ENCODE measurements at regions not wholly inside any gene's neighbourhood (a gene's known extent, or its start where the extent isn't known, plus 50 kb on each side); places are given as distances from the start of the nearest gene placed in this dataset.

DNA sequence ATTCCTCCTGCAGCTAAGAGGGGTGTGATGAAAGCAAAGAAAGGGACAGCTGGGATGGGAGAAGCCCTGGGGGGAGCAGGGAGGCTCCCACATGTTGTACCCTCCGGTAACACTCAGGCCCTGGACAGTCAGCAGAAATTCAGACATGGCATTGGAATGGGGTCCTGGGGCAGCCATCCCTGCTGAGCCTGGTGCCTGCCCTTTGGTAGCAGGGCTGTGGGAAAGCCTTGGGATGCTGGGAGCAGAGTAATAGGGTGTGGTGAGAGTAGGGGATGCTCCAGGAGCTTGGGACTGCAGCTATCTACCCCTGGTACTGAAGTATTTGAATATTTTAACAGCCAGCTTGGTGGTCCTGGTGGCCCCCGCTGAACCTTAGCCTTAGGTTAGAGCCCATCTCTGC lies 56.8 kb downstream of the FAM241B start:
- TF ChIP-seq CREM (IDR thresholded peaks at IDR 0.05): no peak
- no peak for TF ChIP-seq CREM (CRISPR knock-in tag; IDR thresholded peaks at IDR 0.05)
- no peak for TF ChIP-seq ZNF749 (CRISPR knock-in tag; IDR thresholded peaks at IDR 0.05; ENCODE audit: borderline replicate concordance)
- TF ChIP-seq RBM39 (IDR thresholded peaks at IDR 0.05; ENCODE audit: low read depth, low read length, poor library complexity, severe bottlenecking): no peak
- TF ChIP-seq, protein P1, sequence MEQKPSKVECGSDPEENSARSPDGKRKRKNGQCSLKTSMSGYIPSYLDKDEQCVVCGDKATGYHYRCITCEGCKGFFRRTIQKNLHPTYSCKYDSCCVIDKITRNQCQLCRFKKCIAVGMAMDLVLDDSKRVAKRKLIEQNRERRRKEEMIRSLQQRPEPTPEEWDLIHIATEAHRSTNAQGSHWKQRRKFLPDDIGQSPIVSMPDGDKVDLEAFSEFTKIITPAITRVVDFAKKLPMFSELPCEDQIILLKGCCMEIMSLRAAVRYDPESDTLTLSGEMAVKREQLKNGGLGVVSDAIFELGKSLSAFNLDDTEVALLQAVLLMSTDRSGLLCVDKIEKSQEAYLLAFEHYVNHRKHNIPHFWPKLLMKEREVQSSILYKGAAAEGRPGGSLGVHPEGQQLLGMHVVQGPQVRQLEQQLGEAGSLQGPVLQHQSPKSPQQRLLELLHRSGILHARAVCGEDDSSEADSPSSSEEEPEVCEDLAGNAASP (CRISPR knock-in tag; IDR thresholded peaks at IDR 0.05; ENCODE audit: borderline replicate concordance): no peak
- no peak for TF ChIP-seq SP5 (CRISPR knock-in tag; IDR thresholded peaks at IDR 0.05; ENCODE audit: borderline replicate concordance, low read depth)
- TF ChIP-seq, protein P2, sequence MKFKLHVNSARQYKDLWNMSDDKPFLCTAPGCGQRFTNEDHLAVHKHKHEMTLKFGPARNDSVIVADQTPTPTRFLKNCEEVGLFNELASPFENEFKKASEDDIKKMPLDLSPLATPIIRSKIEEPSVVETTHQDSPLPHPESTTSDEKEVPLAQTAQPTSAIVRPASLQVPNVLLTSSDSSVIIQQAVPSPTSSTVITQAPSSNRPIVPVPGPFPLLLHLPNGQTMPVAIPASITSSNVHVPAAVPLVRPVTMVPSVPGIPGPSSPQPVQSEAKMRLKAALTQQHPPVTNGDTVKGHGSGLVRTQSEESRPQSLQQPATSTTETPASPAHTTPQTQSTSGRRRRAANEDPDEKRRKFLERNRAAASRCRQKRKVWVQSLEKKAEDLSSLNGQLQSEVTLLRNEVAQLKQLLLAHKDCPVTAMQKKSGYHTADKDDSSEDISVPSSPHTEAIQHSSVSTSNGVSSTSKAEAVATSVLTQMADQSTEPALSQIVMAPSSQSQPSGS (CRISPR knock-in tag; IDR thresholded peaks at IDR 0.05): no peak
- TF ChIP-seq POLR2AphosphoS5 (IDR thresholded peaks at IDR 0.05; ENCODE audit: low read depth, low read length): no peak
- TF ChIP-seq MYC (CRISPR knock-in tag; IDR thresholded peaks at IDR 0.05; ENCODE audit: borderline replicate concordance): no peak
- TF ChIP-seq POLR2A (IDR thresholded peaks at IDR 0.05; ENCODE audit: insufficient read depth in 1 of 2, low read depth in 2 of 2, low read length in 2 of 2): no peak
